ENCODE measurements at regions not wholly inside any gene's neighbourhood (a gene's known extent, or its start where the extent isn't known, plus 50 kb on each side); places are given as distances from the start of the nearest gene placed in this dataset.
"Not testable (repeated sequence)": the region's sequence is repeated elsewhere in the genome, so short reads cannot be mapped to it uniquely, and the experiment has no call there.

DNA sequence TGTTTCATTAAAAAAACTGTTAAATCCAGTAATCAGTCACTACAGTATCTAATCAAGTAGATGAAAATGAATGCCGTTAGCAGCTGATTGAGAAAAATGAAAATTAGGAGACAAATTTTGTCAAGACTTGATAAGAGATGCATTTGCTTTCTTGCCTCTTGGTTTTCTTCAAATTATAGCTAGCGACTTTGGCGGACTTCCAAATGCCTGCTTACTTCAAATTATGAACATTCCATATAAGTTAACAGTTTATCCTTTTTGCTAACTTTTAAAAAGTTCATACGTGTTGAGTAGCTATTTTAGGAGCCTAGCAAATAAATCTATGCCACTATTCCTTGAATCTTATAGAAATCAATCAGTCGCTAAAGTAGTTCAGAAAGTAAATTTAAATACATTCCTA, 58.8 kb downstream of the PPP4R3C start:
- DNase-seq (ENCODE audit: low read depth in 3 of 3, low spot score in 1 of 3), result no peak

GRCh38 chrX:27399146-27399456, 64.0 kb downstream of the PPP4R3C start:
- no peak for DNase-seq (ENCODE audit: low read depth in 3 of 3, low spot score in 1 of 3)

- DNase-seq (ENCODE audit: low read depth in 3 of 3, low spot score in 1 of 3), result no peak
These were observed 71.5 kb downstream of the PPP4R3C start for GRCh38 chrX:27391623-27392022.

GRCh38 chrX:27381419-27381818, 81.7 kb downstream of the PPP4R3C start:
- no peak for DNase-seq (ENCODE audit: low read depth in 3 of 3, low spot score in 1 of 3)

- no peak for DNase-seq (ENCODE audit: low read depth in 3 of 3, low spot score in 1 of 3)
These were observed 82.8 kb downstream of the PPP4R3C start for GRCh38 chrX:27380163-27380845.

DNA sequence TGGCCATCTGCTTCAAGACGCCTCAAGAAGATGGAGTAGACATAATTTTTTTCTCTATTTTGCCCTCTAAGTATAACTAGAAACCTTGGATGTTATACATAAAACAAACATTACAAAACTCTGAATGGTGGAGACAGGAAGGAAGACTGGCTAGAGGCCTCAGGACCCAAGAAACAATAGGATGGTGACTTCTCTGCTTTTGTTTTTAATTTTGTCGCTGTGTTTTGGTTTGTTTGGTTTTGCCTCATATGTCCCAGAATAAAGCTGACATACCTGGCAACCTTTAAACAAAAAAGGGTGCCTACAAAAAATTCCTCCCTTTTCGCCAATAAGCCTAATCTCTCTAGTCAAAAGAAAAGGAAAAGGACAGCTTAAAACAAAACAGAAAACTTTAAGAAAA, 109.1 kb downstream of the PPP4R3C start:
- DNase-seq (ENCODE audit: low read depth in 3 of 3, low spot score in 1 of 3), result no peak

DNA sequence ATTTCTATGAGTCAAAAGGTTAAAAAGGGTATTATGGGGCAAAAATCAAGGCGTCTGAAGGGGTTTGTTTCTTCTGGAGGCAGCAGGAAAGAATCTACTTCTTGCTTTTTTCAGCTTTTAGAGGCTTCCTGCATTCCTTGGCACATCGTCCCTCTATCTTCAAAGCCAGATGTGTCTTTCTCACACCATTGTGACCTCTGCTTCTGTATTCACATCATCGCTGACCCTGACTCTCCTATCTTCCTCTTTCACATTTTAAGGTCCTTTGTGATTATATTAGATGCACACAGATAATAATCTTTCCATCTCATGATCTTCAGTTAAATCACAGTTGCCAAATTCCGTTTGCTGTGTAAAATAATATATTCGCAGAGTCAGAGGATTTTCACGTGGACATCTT, 112.7 kb downstream of the PPP4R3C start:
- no peak for DNase-seq (ENCODE audit: low read depth in 3 of 3, low spot score in 1 of 3)

GRCh38 chrX:27336466-27337091, 126.6 kb downstream of the PPP4R3C start:
- DNase-seq (ENCODE audit: low read depth in 3 of 3, low spot score in 1 of 3), result peak in 1 of 3 donors; percentile 1

- no peak for DNase-seq (ENCODE audit: low read depth in 3 of 3, low spot score in 1 of 3)
These were observed 141.5 kb downstream of the PPP4R3C start for GRCh38 chrX:27321632-27322031.

DNA sequence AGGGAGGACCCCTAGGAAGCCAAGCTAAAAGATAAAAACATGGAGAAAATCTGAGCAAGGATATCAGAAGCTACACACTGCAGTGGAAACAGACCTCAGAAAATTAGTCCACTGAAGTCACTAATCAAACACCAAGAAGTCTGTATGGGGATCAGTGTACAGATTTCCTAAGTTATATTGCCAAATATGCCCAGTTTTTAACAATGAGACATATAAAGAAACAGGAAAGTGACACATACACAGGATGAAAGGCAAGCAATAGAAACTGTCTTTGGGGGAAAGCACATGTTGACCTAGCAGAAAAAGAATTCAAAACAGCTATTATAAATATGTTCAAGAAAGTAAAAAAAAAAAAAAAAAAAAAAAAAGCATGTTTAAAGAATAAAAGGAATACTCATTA, 153.7 kb downstream of the PPP4R3C start:
- DNase-seq (ENCODE audit: low read depth in 3 of 3, low spot score in 1 of 3), result no peak

DNA sequence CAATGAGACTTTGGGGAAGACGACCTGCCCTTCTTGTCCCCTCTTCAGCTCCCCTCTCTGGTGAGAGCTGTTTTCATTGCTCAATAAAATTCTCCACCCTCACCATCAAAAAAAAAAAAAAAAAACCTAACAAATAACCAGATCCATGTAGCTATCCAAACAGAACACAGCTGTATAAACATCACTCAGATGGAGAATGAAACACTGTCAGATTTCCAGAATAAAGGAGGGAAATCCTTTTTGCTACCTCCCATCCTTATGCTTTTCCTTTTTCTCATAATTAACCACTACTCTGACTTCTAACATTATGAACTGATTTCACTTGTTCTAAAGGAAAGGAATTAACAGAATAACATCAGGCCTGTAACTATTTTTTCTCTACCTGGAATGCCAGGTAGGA, 155.6 kb downstream of the PPP4R3C start:
- DNase-seq (ENCODE audit: low read depth in 3 of 3, low spot score in 1 of 3), result no peak

DNA sequence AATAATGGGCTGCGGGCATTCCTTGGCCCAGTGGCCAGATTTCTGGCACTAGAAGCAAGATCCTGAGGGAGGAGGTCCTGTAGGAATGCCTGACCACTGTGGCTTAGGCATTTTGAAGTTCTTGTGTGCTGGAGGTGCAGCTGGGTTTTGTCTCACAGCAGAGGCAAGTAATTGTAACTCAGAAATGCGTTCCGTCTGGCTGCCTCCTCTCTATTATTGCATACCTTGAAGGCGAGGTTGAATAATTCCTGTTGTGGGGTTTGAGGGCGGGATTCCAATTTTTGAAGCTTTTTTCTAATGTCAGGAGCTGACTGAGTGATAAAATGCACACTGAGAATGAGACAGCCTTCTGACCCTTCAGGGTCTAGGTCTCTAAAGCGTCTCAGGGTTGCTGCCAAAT, 170.6 kb downstream of the PPP4R3C start:
- not testable (repeated sequence) for DNase-seq (ENCODE audit: low read depth in 3 of 3, low spot score in 1 of 3)

GRCh38 chrX:27276751-27277150, 186.4 kb downstream of the PPP4R3C start:
- no peak for DNase-seq (ENCODE audit: low read depth in 3 of 3, low spot score in 1 of 3)

DNA sequence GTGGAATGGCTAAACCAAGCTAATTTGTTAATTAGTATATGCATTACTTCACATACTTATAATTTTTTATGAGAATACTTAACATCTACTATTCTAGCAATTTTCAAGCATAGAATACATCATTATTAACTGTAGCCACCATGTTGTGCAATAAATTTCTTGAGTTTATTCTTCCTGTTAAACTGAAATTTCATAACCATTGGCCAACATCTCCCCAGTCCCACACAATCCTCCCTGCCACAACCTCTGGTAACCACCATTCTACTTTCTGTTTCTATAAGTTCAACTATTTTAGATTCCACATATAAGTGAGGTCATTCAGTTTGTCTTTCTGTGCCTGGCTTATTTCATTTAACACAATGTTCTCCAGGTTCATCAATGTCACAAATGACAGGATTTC, 208.5 kb downstream of the PPP4R3C start:
- no peak for DNase-seq (ENCODE audit: low read depth in 3 of 3, low spot score in 1 of 3)

DNA sequence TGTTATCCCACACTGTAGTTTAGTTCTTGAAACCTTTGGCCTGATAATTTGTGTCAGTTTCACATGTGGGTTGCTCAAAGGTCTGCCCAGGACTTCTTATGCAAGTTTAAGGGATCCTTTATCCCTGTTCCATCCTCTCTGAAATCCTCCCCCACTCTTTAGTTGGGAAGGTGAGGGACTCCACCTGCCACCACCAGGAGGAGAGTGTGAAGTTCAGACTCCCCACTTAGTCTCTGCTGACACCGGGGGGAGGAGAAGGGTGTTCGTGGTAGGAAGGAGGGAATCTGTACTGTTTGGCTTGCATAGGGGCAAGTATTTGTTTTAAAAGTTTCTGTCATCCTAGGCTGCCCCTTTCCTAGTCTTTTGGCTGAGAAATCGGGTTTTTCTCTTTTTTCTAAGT, 211.8 kb downstream of the PPP4R3C start:
- DNase-seq (ENCODE audit: low read depth in 3 of 3, low spot score in 1 of 3), result no peak

DNA sequence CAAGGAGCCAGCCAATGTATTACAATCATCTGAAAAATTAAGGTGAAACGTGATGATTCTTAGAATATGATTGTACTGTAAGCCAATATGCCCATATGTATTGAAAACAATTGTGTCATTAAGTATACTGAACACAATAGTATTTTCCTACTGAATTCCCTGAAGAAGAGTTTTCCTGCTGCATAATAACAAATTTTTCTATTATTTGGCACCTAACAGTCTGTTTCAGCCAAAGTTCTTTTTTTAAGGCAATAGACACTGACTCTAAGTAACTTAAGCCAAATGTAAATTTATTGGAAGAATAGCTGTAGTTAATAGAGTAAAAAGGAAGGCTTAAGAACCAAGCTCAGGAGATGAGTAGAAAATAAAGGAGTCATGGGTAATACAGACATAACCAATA, 220.6 kb downstream of the PPP4R3C start:
- no peak for DNase-seq (ENCODE audit: low read depth in 3 of 3, low spot score in 1 of 3)

GRCh38 chrX:27241981-27242380, 221.2 kb downstream of the PPP4R3C start:
- no peak for DNase-seq (ENCODE audit: low read depth in 3 of 3, low spot score in 1 of 3)

- DNase-seq (ENCODE audit: low read depth in 3 of 3, low spot score in 1 of 3), result not testable (repeated sequence)
These were observed 223.1 kb downstream of the PPP4R3C start for GRCh38 chrX:27240042-27240441.

DNA sequence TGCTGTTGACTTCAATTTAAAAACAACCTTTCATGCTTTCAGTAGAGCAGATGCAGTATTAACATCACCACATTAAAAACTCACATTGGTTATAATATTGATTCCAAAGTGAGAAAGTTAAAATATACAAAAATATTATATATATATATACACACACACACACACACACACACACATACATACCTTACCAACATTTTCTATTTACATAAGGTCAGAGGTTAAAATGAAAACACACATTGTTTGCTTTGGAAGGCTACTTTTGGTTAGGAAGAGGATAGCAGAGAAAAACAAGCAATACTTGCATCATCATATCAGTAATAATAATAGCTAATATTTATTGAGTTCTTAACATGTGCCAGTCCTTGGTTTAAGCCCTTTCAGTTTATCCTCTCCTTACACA, 226.5 kb downstream of the PPP4R3C start:
- DNase-seq (ENCODE audit: low read depth in 3 of 3, low spot score in 1 of 3), result no peak

- no peak for DNase-seq (ENCODE audit: low read depth in 3 of 3, low spot score in 1 of 3)
These were observed 233.4 kb downstream of the PPP4R3C start for GRCh38 chrX:27229721-27230120.

DNA sequence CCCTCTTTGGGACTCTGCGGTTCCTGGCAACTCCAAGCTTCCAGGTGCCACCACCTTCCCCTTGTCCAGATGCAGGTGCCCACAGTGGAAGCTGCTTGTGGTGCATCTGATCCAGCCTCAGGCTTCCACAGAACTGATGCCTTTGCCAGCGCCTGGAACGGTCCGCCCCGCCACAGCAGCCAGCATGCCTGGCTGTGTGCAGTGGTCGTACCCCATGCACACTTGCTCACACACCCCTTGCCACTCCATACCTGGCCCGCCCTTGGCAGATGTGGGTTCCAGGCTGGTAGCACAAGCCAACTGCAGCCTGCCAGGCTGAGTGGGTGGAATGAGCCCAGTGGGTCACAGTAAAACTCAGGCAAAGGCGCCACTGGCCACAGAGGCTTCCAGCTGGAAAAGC, 240.5 kb downstream of the PPP4R3C start:
- DNase-seq (ENCODE audit: low read depth in 3 of 3, low spot score in 1 of 3), result no peak

DNA sequence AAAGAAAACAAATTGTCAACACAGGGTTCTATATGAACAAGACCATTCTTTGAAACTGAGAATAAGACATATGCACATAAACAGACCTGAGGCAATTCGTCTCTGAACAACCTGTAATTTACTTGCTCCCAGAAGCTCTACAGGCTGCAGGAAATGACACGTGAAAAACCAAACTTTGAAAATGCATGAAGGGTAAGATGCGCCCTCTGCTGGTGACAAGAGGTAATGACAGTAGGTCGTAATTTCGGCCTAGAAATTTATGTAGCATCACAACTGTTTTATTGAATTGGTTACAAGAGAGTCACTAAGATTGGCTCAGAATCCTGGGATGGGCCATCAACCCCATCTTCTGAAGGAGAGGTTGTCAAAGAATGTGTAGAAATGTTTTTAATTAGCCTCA, 276.5 kb downstream of the PPP4R3C start:
- DNase-seq (ENCODE audit: low read depth in 3 of 3, low spot score in 1 of 3), result no peak

- DNase-seq (ENCODE audit: low read depth in 3 of 3, low spot score in 1 of 3), result no peak
These were observed 299.9 kb downstream of the PPP4R3C start for GRCh38 chrX:27163236-27163635.

Data from stimulated activated CD4-positive, alpha-beta T cell treated with anti-CD3 and anti-CD28 coated beads, TNF-alpha, amount 100 ng/mL, for 1 hour (primary cell).